HCT116 (cell line): ENCODE measurements at regions not wholly inside any gene's neighbourhood (a gene's known extent, or its start where the extent isn't known, plus 50 kb on each side); places are given as distances from the start of the nearest gene placed in this dataset.

Source experiments
- ATAC-seq: fragments of 200-7000 bp; cut with Tn5 transposase; 2 replicates; pipeline ENCODE4 v1.9.1; 2020; ENCODE audit warnings: mild to moderate bottlenecking, moderate library complexity
- BruUV-seq: library from RNA; stranded (reverse); fragments of 400-500 nt; replicated peaks from 2 replicates; lab custom pipeline; 2021; lab: Mats Ljungman, UMichigan
- CTCF ChIA-PET: fragments of 300-600 bp; sonication (Branson Sonifier 250); formaldehyde crosslinking; loops from one replicate; lab custom pipeline; 2021; ENCODE audit warnings: antibody characterized with exemption; lab: Charles Lee
- POLR2A ChIA-PET: fragments of 300-600, 350-600 bp; sonication (Branson Sonifier 250); formaldehyde crosslinking; loops from one replicate; lab custom pipeline; 2021; ENCODE audit warnings: antibody characterized with exemption; lab: Charles Lee
- RAD21 ChIA-PET, 2 experiments: fragments of 300-600 bp; sonication (Branson Sonifier 250); formaldehyde crosslinking; loops; one replicate each; lab custom pipeline; 2023; ENCODE audit warnings: low total read pairs in 2 of 2; ENCODE audit not compliant: uncharacterized antibody in 2 of 2, unreplicated experiment in 2 of 2, low non-redundant PET in 1 of 2; lab: Charles Lee
- DNase-seq: peaks from one replicate; pipeline ENCODE4 v3.0.0-alpha.2; 2010; ENCODE audit warnings: low read depth, low spot score
- H2AFZ ChIP-seq: fragments of 200-600 bp; shearing (Covaris generic), sonication (generic); 2 replicates; pipeline ENCODE4 v1.6.1; 2017; ENCODE audit warnings: low read depth, mixed run types, mixed read lengths, antibody characterized with exemption, low read length; ENCODE audit not compliant: poor library complexity, severe bottlenecking
- H3K27ac ChIP-seq: 2 replicates; pipeline ENCODE4 v1.5.1; 2012; ENCODE audit warnings: low read depth, low read length
- H3K27me3 ChIP-seq: fragments of 200-600 bp; sonication (generic); 2 replicates; pipeline ENCODE4 v1.6.1; 2016; ENCODE audit warnings: mixed run types, low read length, mixed read lengths; ENCODE audit not compliant: insufficient read depth
- H3K36me3 ChIP-seq, 2 experiments: fragments of 200-500 bp in 1 of 2; fragments of 200-600 bp in 1 of 2; sonication (Bioruptor generic) in 1 of 2; sonication (generic) in 1 of 2; 2 replicates each; pipeline versions ENCODE4 v1.5.1 to v1.6.1; 2014 to 2016; ENCODE audit warnings: low read length in 2 of 2, inconsistent platforms in 1 of 2, mixed read lengths in 1 of 2, mixed run types in 1 of 2; ENCODE audit not compliant: insufficient read depth in 2 of 2, control insufficient read depth in 1 of 2
- H3K4me1 ChIP-seq, 2 experiments: fragments of 200-600 bp in 1 of 2; sonication (generic) in 1 of 2; 2 replicates each; pipeline versions ENCODE4 v1.5.1 to v1.6.1; 2012 to 2017; ENCODE audit warnings: low read length in 2 of 2, inconsistent platforms in 1 of 2, mild to moderate bottlenecking in 1 of 2, mixed read lengths in 1 of 2, mixed run types in 1 of 2, moderate library complexity in 1 of 2; ENCODE audit not compliant: insufficient read depth in 2 of 2, control insufficient read depth in 1 of 2
- H3K4me2 ChIP-seq: fragments of 200-600 bp; sonication (generic); 2 replicates; pipeline ENCODE4 v1.6.1; 2017; ENCODE audit warnings: mixed run types, low read length, mixed read lengths
- H3K4me3 ChIP-seq, 2 experiments: fragments of 200-600 bp in 1 of 2; sonication (generic) in 1 of 2; replicated peaks in 1 of 2; 2 replicates each; pipeline ENCODE4 v1.5.1; 2011 to 2016; ENCODE audit warnings: low read length in 2 of 2, control low read depth in 1 of 2, low read depth in 1 of 2, mild to moderate bottlenecking in 1 of 2, mixed read lengths in 1 of 2, mixed run types in 1 of 2
- H3K79me2 ChIP-seq: fragments of 200-600 bp; sonication (generic); 2 replicates; pipeline ENCODE4 v1.6.1; 2017; ENCODE audit warnings: mild to moderate bottlenecking, mixed run types, low read length, moderate library complexity, mixed read lengths; ENCODE audit not compliant: insufficient read depth
- H3K9ac ChIP-seq: fragments of 200-600 bp; sonication (generic); 2 replicates; pipeline ENCODE4 v1.6.1; 2016; ENCODE audit warnings: low read length, mixed read lengths
- H3K9me2 ChIP-seq: fragments of 200-600 bp; sonication (generic), shearing (Covaris generic); 2 replicates; pipeline ENCODE4 v1.6.1; 2017; ENCODE audit warnings: mixed run types, mild to moderate bottlenecking, moderate library complexity; ENCODE audit not compliant: insufficient read depth
- H3K9me3 ChIP-seq, 2 experiments: fragments of 200-500 bp in 1 of 2; fragments of 200-600 bp in 1 of 2; sonication (Bioruptor generic) in 1 of 2; sonication (generic) in 1 of 2; 2 replicates each; pipeline ENCODE4 v1.6.1; 2014 to 2017; ENCODE audit warnings: low read length in 2 of 2, mixed read lengths in 2 of 2, inconsistent platforms in 1 of 2, low read depth in 1 of 2, mild to moderate bottlenecking in 1 of 2, mixed run types in 1 of 2, moderate library complexity in 1 of 2; ENCODE audit not compliant: control insufficient read depth in 1 of 2, insufficient read depth in 1 of 2
- H4K20me1 ChIP-seq: fragments of 200-600 bp; sonication (generic), shearing (Covaris generic); 2 replicates; pipeline ENCODE4 v1.6.1; 2017; ENCODE audit warnings: mixed run types, mild to moderate bottlenecking, moderate library complexity; ENCODE audit not compliant: insufficient read depth
- CBX3 ChIP-seq: IDR thresholded peaks from 2 replicates; pipeline ENCODE4 v1.6.1; 2012; ENCODE audit warnings: low read depth
- EGR1 ChIP-seq: IDR thresholded peaks from 2 replicates; pipeline ENCODE4 v1.6.1; 2012; ENCODE audit warnings: low read depth
- ELF1 ChIP-seq: IDR thresholded peaks from 2 replicates; pipeline ENCODE4 v1.6.1; 2012; ENCODE audit warnings: low read depth, borderline replicate concordance
- EZH2 ChIP-seq: fragments of 200-600 bp; sonication (generic); IDR thresholded peaks from 2 replicates; pipeline ENCODE4 v1.6.1; 2017; ENCODE audit warnings: antibody characterized with exemption, mixed run types
- EZH2phosphoT487 ChIP-seq: fragments of 200-600 bp; IDR thresholded peaks from 2 replicates; pipeline ENCODE4 v1.6.1; 2018; ENCODE audit warnings: antibody characterized with exemption, borderline replicate concordance
- JUND ChIP-seq: IDR thresholded peaks from 2 replicates; pipeline ENCODE4 v1.6.1; 2012
- POLR2A ChIP-seq: IDR thresholded peaks from 2 replicates; pipeline ENCODE4 v1.7.0; 2011; ENCODE audit warnings: borderline replicate concordance; ENCODE audit not compliant: insufficient read depth, insufficient read length; ENCODE audit errors: extremely low read depth
- RAD21 ChIP-seq: IDR thresholded peaks from 2 replicates; pipeline ENCODE4 v1.6.1; 2012; ENCODE audit warnings: low read depth, mild to moderate bottlenecking
- SIN3A ChIP-seq: IDR thresholded peaks from 2 replicates; pipeline ENCODE4 v1.6.1; 2012; ENCODE audit warnings: low read depth
- SP1 ChIP-seq: IDR thresholded peaks from 2 replicates; pipeline ENCODE4 v1.6.1; 2012; ENCODE audit warnings: low read depth
- TCF7L2 ChIP-seq: IDR thresholded peaks from 2 replicates; pipeline ENCODE4 v1.7.0; 2011; ENCODE audit warnings: borderline replicate concordance, inconsistent platforms; ENCODE audit not compliant: insufficient read depth, insufficient read length; ENCODE audit errors: extremely low read depth
- ZFX ChIP-seq: fragments of 450-650 bp; IDR thresholded peaks from 2 replicates; pipeline ENCODE4 v1.6.1; 2017
- ZNF274 ChIP-seq: fragments of 200-500 bp; sonication (Bioruptor generic); IDR thresholded peaks from 2 replicates; pipeline ENCODE4 v1.6.1; 2014; ENCODE audit warnings: mild to moderate bottlenecking, low read depth, low read length, inconsistent platforms
- intact Hi-C: fragments of 100-400 bp; cut with micrococcal nuclease; formaldehyde crosslinking; loops from 2 replicates; pipeline ENCODE4 v1.10.0; 2022
- TF ChIP-seq, protein P1 (sequence below): IDR thresholded peaks from 2 replicates; pipeline ENCODE4 v1.6.1; 2012

DNA sequence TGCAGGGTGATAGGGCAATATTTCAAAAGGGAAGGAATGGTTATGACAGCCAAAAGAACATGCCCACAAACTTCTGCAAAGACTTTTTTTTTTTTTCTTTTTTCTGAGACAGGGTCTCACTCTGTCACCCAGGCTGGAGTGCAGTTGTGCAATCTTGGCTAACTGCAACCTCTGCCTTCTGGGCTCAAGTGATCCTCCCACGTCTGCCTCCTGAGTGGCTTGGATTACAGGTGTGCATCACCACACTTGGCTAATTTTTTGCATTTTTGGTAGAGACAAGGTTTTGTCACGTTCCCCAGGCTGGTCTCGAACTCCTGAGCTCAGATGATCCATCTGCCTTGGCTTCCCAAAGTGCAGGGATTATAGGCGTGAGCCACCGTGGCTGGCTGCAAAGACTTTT lies 117.6 kb upstream of the ADGRF1 start:
- DNase-seq (no peak), ATAC-seq (no peak)
- no peaks in the 10 kb centered on the region for H4K20me1 ChIP-seq
- no peaks in the 10 kb centered on the region for H3K9me3 ChIP-seq
- no peak overlapping the region for H3K4me2 ChIP-seq
- H3K27ac ChIP-seq = no peak overlapping the region
- no peaks in the 10 kb centered on the region for H3K36me3 ChIP-seq
- POLR2A ChIA-PET = no interaction called here
- H3K79me2 ChIP-seq = no peaks in the 10 kb centered on the region
- intact Hi-C loops = no loop called here
- TF ChIP-seq SIN3A (no peak), EZH2phosphoT487 (no peak)
- RAD21 ChIA-PET = no interaction called here
- H2AFZ ChIP-seq = no peak overlapping the region
- no TSS peak for BruUV-seq
- H3K4me3 ChIP-seq = no peak overlapping the region
- H3K9ac ChIP-seq = no peak overlapping the region
- H3K27me3 ChIP-seq = no peaks in the 10 kb centered on the region
- H3K4me1 ChIP-seq = peaks cover 0 to 12% of the 10 kb centered on the region in 2 experiments; a peak in 2 of 4 replicates
- CTCF ChIA-PET = no interaction called here
- no peaks in the 10 kb centered on the region for H3K9me2 ChIP-seq

DNA sequence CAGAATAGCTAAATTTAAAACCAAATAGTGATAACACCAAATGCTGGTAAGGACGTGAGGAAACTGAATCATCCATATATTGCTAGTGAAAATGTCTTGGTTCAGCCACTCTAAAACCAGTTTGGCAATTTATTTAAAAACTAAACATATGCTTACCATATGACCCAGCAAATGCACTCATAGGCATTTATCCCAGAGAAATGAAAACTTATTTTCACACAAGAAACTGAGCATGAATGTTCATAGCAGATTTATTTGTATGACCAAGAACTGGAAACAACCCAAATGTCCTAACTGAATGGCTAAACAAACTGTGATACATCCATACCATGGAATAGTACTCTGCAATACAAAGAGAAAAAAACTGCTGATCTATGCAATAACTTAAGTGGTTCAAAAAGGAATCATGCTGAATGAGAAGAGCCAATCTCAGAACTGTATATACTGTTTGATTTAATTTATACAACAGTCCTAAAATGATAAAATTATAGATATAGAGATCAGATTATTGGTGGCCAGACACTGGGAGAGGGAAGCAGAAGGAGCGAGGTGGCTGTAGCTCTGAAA lies 115.6 kb upstream of the ADGRF1 start:
- Histone ChIP-seq H3K4me3 (no peak overlapping the region), H3K9ac (no peak overlapping the region), H4K20me1 (no peaks in the 10 kb centered on the region), H3K27me3 (no peaks in the 10 kb centered on the region), H3K9me2 (no peaks in the 10 kb centered on the region), H3K36me3 (no peaks in the 10 kb centered on the region), H3K4me1 (peaks cover 0 to 16% of the 10 kb centered on the region in 2 experiments; a peak in 2 of 4 replicates), H3K4me2 (no peak overlapping the region), H3K27ac (no peak overlapping the region), H2AFZ (no peak overlapping the region), H3K9me3 (no peaks in the 10 kb centered on the region), H3K79me2 (no peaks in the 10 kb centered on the region)
- CTCF ChIA-PET = no interaction called here
- intact Hi-C loops = no loop called here
- BruUV-seq = no TSS peak
- RAD21 ChIA-PET = no interaction called here
- TF ChIP-seq ELF1 (no peak), POLR2A (no peak), SIN3A (no peak), ZNF274 (no peak), EGR1 (no peak), ZFX (no peak), CBX3 (no peak), JUND (no peak), RAD21 (no peak), TCF7L2 (no peak), SP1 (no peak), EZH2 (no peak)
- TF ChIP-seq, protein P1, sequence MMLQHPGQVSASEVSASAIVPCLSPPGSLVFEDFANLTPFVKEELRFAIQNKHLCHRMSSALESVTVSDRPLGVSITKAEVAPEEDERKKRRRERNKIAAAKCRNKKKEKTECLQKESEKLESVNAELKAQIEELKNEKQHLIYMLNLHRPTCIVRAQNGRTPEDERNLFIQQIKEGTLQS = no peak
- DNase-seq (no peak), ATAC-seq (no peak)
- POLR2A ChIA-PET = no interaction called here
